Neural crest cell (in vitro differentiated cells): ENCODE measurements at regions not wholly inside any gene's neighbourhood (a gene's known extent, or its start where the extent isn't known, plus 50 kb on each side); places are given as distances from the start of the nearest gene placed in this dataset.

Experiments
- DNase-seq: peaks from one replicate; pipeline ENCODE4 v3.0.0; 2021; ENCODE audit warnings: low read depth, mixed read lengths, low spot score
- H3K27ac Mint-ChIP-seq: one replicate; pipeline ENCODE4 v1.8.0; 2021; ENCODE audit warnings: mild to moderate bottlenecking, mixed read lengths; ENCODE audit not compliant: unreplicated experiment
- H3K27me3 Mint-ChIP-seq: 2 replicates; pipeline ENCODE4 v1.8.0; 2021; ENCODE audit warnings: low read depth, mild to moderate bottlenecking, mixed read lengths
- H3K36me3 Mint-ChIP-seq: 2 replicates; pipeline ENCODE4 v1.8.0; 2021; ENCODE audit warnings: low read depth, mild to moderate bottlenecking, mixed read lengths
- H3K4me1 Mint-ChIP-seq: 2 replicates; pipeline ENCODE4 v1.8.0; 2021; ENCODE audit warnings: mixed read lengths
- H3K4me3 Mint-ChIP-seq: one replicate; pipeline ENCODE4 v1.8.0; 2021; ENCODE audit warnings: mild to moderate bottlenecking, mixed read lengths
- H3K9me3 Mint-ChIP-seq: 2 replicates; pipeline ENCODE4 v1.8.0; 2021; ENCODE audit warnings: mixed read lengths
- CTCF ChIP-seq: fragments of 200-600 bp; sonication (generic); conservative IDR thresholded peaks from 2 replicates; pipeline ENCODE4 v1.5.0; 2021; ENCODE audit warnings: antibody characterized with exemption, mild to moderate bottlenecking

DNA sequence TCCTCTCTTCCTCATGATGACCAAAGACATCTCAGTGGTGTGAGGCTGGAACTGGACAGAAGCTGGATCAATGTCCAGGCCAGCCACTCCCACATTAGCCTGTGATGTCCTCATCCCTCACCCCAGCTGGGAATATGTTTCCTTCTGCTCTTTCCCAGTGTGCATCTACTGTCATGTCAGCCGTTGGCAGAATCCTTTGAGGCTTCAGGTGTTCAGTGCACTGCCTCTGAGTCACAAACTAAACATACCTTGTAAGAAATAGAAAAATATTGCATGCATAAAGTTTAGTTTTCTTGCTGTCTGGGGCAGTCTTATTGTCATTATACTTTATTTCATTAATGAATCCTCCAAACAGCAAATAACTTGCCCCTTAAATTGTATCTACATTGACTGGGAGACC lies 161.6 kb upstream of the RASGRP1 start:
- Mint-ChIP-seq H3K9me3 (no peaks in the 10 kb centered on the region), H3K27ac (no peak overlapping the region), H3K27me3 (no peaks in the 10 kb centered on the region), H3K4me1 (no peaks in the 10 kb centered on the region), H3K4me3 (no peak overlapping the region), H3K36me3 (no peaks in the 10 kb centered on the region)
- DNase-seq = no peak
- TF ChIP-seq CTCF = no peak

GRCh38 chr15:38733331-38733730 lies 168.7 kb upstream of the RASGRP1 start:
- Mint-ChIP-seq H3K27ac (no peak overlapping the region), H3K27me3 (no peaks in the 10 kb centered on the region), H3K36me3 (no peaks in the 10 kb centered on the region), H3K4me3 (no peak overlapping the region), H3K9me3 (peaks cover 6% of the 10 kb centered on the region), H3K4me1 (peaks cover 7% of the 10 kb centered on the region)
- no peak for DNase-seq
- no peak for TF ChIP-seq CTCF

GRCh38 chr15:38740206-38740605 lies 175.6 kb upstream of the RASGRP1 start:
- Mint-ChIP-seq H3K4me3 (no peak overlapping the region), H3K9me3 (peaks cover 3% of the 10 kb centered on the region), H3K27ac (no peak overlapping the region), H3K4me1 (peaks cover 7% of the 10 kb centered on the region), H3K27me3 (no peaks in the 10 kb centered on the region), H3K36me3 (no peaks in the 10 kb centered on the region)
- TF ChIP-seq CTCF = no peak
- no peak for DNase-seq

GRCh38 chr15:38743147-38743546 lies 178.5 kb upstream of the RASGRP1 start:
- no peak for DNase-seq
- Mint-ChIP-seq H3K27me3 (no peaks in the 10 kb centered on the region), H3K27ac (no peak overlapping the region), H3K36me3 (no peaks in the 10 kb centered on the region), H3K4me3 (no peak overlapping the region), H3K4me1 (no peaks in the 10 kb centered on the region), H3K9me3 (peaks cover 5% of the 10 kb centered on the region)
- no peak for TF ChIP-seq CTCF

DNA sequence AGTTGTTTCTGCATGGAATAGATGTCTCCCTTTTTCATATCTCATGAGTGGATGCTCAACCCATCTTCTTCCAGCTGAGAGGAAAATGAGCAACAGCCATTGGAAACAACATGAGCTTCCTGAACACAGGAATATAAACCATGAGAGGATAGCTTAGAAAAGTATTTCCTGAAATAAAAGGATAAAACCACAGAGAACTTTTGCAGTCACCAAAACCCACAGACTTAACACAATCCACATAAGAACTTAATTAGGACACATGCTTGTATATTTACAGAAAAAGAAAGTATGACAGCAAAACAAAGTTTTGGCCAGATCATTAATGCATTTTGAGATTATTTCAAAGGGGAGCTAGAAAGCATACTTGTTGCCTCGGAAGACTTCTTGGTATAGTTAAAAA lies 180.5 kb upstream of the RASGRP1 start:
- Mint-ChIP-seq H3K9me3 (peaks cover 2% of the 10 kb centered on the region), H3K27ac (no peak overlapping the region), H3K36me3 (no peaks in the 10 kb centered on the region), H3K27me3 (no peaks in the 10 kb centered on the region), H3K4me1 (no peaks in the 10 kb centered on the region), H3K4me3 (no peak overlapping the region)
- TF ChIP-seq CTCF = no peak
- no peak for DNase-seq

- Mint-ChIP-seq H3K4me1 (no peaks in the 10 kb centered on the region), H3K27me3 (no peaks in the 10 kb centered on the region), H3K27ac (no peak overlapping the region), H3K36me3 (no peaks in the 10 kb centered on the region), H3K4me3 (no peak overlapping the region), H3K9me3 (peaks cover 2% of the 10 kb centered on the region)
- TF ChIP-seq CTCF = no peak
- no peak for DNase-seq
Observed at GRCh38 chr15:38745626-38746025, 181.0 kb upstream of the RASGRP1 start.
